K562 (cell line): ENCODE measurements at regions not wholly inside any gene's neighbourhood (a gene's known extent, or its start where the extent isn't known, plus 50 kb on each side); places are given as distances from the start of the nearest gene placed in this dataset.

ENCODE experiments used
- ATAC-seq: fragments of 200-7000 bp; cut with Tn5 transposase; 3 replicates; pipeline ENCODE4 v1.9.1; 2020; ENCODE audit warnings: moderate library complexity
- BruUV-seq: library from RNA; stranded (reverse); fragments of 400-500 nt; replicated peaks from 2 replicates; lab custom pipeline; 2021; lab: Mats Ljungman, UMichigan
- CTCF ChIA-PET: fragments of 300-600 bp; formaldehyde crosslinking; extraction: SDS; loops from one replicate; lab custom pipeline; 2021; ENCODE audit warnings: low intra/inter-chr PET ratio; lab: Yijun Ruan, JAX
- POLR2A ChIA-PET: fragments of 300-600, 350-650 bp; sonication (Branson Sonifier 250); formaldehyde crosslinking; extraction: SDS; loops from one replicate; lab custom pipeline; 2021; ENCODE audit warnings: antibody characterized with exemption, inconsistent platforms; lab: Yijun Ruan, JAX
- DNase-seq, 4 experiments: peaks; one replicate each; pipeline versions ENCODE4 v3.0.0 to v3.0.0-alpha.2; 2011 to 2018; ENCODE audit warnings: low spot score in 3 of 4, mixed read lengths in 3 of 4; ENCODE audit errors: extremely low read depth in 1 of 4
- FAIRE-seq: peaks from 2 replicates; lab custom pipeline; 2011; peaks lifted over from hg19 to GRCh38; lab: Jason Lieb, UNC
- H2AFZ ChIP-seq: 2 replicates; pipeline ENCODE4 v1.6.0; 2011; ENCODE audit warnings: low read depth, low read length, control low read depth, inconsistent platforms
- H3K27ac ChIP-seq: fragments of 200-600 bp; 3 replicates; pipeline ENCODE4 v1.8.0; 2011; ENCODE audit warnings: low read depth, mild to moderate bottlenecking, control low read depth, inconsistent platforms, low read length, moderate library complexity, mixed read lengths; ENCODE audit errors: extremely low read depth
- H3K27me3 ChIP-seq, 2 experiments: fragments of 300-600 bp in 1 of 2; 2 replicates in 1 of 2; 3 replicates in 1 of 2; pipeline versions ENCODE4 v1.6.0 to v1.8.0; 2011; ENCODE audit warnings: inconsistent platforms in 2 of 2, low read length in 2 of 2, mild to moderate bottlenecking in 1 of 2, mixed read lengths in 1 of 2, moderate library complexity in 1 of 2; ENCODE audit not compliant: control insufficient read depth in 2 of 2, insufficient read depth in 2 of 2
- H3K36me3 ChIP-seq: fragments of 300-600 bp; 3 replicates; pipeline ENCODE4 v1.8.0; 2011; ENCODE audit warnings: mild to moderate bottlenecking, low read length, inconsistent platforms; ENCODE audit not compliant: control insufficient read depth, insufficient read depth
- H3K4me1 ChIP-seq, 2 experiments: fragments of 200-600 bp in 1 of 2; replicated peaks in 1 of 2; 2 replicates in 1 of 2; 3 replicates in 1 of 2; pipeline versions ENCODE4 v1.5.1 to v1.8.0; 2011; ENCODE audit warnings: inconsistent platforms in 2 of 2, low read length in 2 of 2, mild to moderate bottlenecking in 1 of 2, mixed read lengths in 1 of 2, moderate library complexity in 1 of 2; ENCODE audit not compliant: control insufficient read depth in 2 of 2, insufficient read depth in 2 of 2
- H3K4me2 ChIP-seq: 2 replicates; pipeline ENCODE4 v1.6.1; 2011; ENCODE audit warnings: low read length, control low read depth, inconsistent platforms, mixed read lengths; ENCODE audit not compliant: insufficient read depth
- H3K4me3 ChIP-seq: fragments of 200-600 bp; sonication (generic), shearing (Covaris generic); 2 replicates; pipeline ENCODE4 v1.5.1; 2016; ENCODE audit warnings: control low read depth, inconsistent platforms
- H3K79me2 ChIP-seq: fragments of 200-600 bp; 3 replicates; pipeline ENCODE4 v1.8.0; 2011; ENCODE audit warnings: low read length, inconsistent platforms; ENCODE audit not compliant: control insufficient read depth, insufficient read depth
- H3K9ac ChIP-seq, 2 experiments: 2 replicates each; pipeline versions ENCODE4 v1.6.0 to v1.6.1; 2011; ENCODE audit warnings: low read depth in 2 of 2, low read length in 2 of 2, control low read depth in 1 of 2, inconsistent platforms in 1 of 2, mild to moderate bottlenecking in 1 of 2, mixed read lengths in 1 of 2; ENCODE audit not compliant: insufficient read depth in 1 of 2
- H3K9me1 ChIP-seq: one replicate; pipeline ENCODE4 v1.6.0; 2011; ENCODE audit warnings: inconsistent platforms, mild to moderate bottlenecking, low read length, moderate library complexity; ENCODE audit not compliant: control insufficient read depth, insufficient read depth
- H3K9me3 ChIP-seq: replicated peaks from 2 replicates; pipeline ENCODE4 v1.5.1; 2011; ENCODE audit warnings: low read depth, low read length, inconsistent platforms; ENCODE audit not compliant: control insufficient read depth, insufficient read depth
- H4K20me1 ChIP-seq: replicated peaks from 2 replicates; pipeline ENCODE4 v1.6.1; 2011; ENCODE audit warnings: low read length, inconsistent platforms, mixed read lengths; ENCODE audit not compliant: control insufficient read depth, insufficient read depth
- BRD9 ChIP-seq: fragments of 450-650 bp; IDR thresholded peaks from 2 replicates; pipeline ENCODE4 v1.6.1; 2018; ENCODE audit warnings: low read depth; ENCODE audit not compliant: partially characterized antibody
- CBX1 ChIP-seq: sonication (generic); IDR thresholded peaks from 2 replicates; pipeline ENCODE4 v1.6.1; 2016; ENCODE audit warnings: antibody characterized with exemption, low read depth, mild to moderate bottlenecking
- CHD1 ChIP-seq: fragments of 200-600 bp; sonication (generic); IDR thresholded peaks from one replicate; pipeline ENCODE4 v1.6.1; 2012; ENCODE audit warnings: mild to moderate bottlenecking, moderate library complexity, low read length, inconsistent platforms
- EGR1 ChIP-seq: fragments of 450-650 bp; conservative IDR thresholded peaks from 2 replicates; pipeline ENCODE4 v1.6.1; 2017; ENCODE audit warnings: mild to moderate bottlenecking
- FOXJ3 ChIP-seq: sonication (generic); formaldehyde crosslinking; IDR thresholded peaks from 2 replicates; pipeline ENCODE4 v1.4.0; 2020; ENCODE audit warnings: mild to moderate bottlenecking, missing genetic modification reagents
- NFE2L1 ChIP-seq: fragments of 450-650 bp; IDR thresholded peaks from 2 replicates; pipeline ENCODE4 v1.6.1; 2016; ENCODE audit warnings: missing genetic modification characterization, low read depth, mild to moderate bottlenecking, missing compliant biosample characterization, moderate library complexity, borderline replicate concordance
- NR2C2 ChIP-seq, 2 experiments: fragments of 200-800 bp in 1 of 2; sonication (Bioruptor generic) in 1 of 2; sonication (generic) in 1 of 2; formaldehyde crosslinking in 1 of 2; IDR thresholded peaks; 2 replicates each; pipeline versions ENCODE4 v1.6.1 to v1.8.0; 2016 to 2022; ENCODE audit warnings: mild to moderate bottlenecking in 1 of 2, missing compliant biosample characterization in 1 of 2, missing genetic modification characterization in 1 of 2, missing genetic modification reagents in 1 of 2
- RBM25 ChIP-seq: fragments of 200-400 bp; formaldehyde crosslinking; IDR thresholded peaks from 2 replicates; pipeline ENCODE4 v1.6.1; 2018; ENCODE audit warnings: low read length, low read depth, moderate library complexity; ENCODE audit not compliant: severe bottlenecking
- RCOR1 ChIP-seq, 2 experiments: IDR thresholded peaks; 2 replicates each; pipeline ENCODE4 v1.6.1; 2012; ENCODE audit warnings: low read depth in 2 of 2, low read length in 2 of 2, borderline replicate concordance in 1 of 2, improper control_type of control experiment in 1 of 2
- SAFB ChIP-seq: fragments of 200-400 bp; formaldehyde crosslinking; IDR thresholded peaks from 2 replicates; pipeline ENCODE4 v1.6.1; 2017; ENCODE audit warnings: low read depth, low read length, borderline replicate concordance
- THRAP3 ChIP-seq: fragments of 450-650 bp; IDR thresholded peaks from 2 replicates; pipeline ENCODE4 v1.6.1; 2016; ENCODE audit warnings: mild to moderate bottlenecking, inconsistent platforms, borderline replicate concordance
- ZC3H4 ChIP-seq: sonication (generic); formaldehyde crosslinking; IDR thresholded peaks from 2 replicates; pipeline ENCODE4 v1.9.0; 2021; ENCODE audit warnings: missing genetic modification reagents, borderline replicate concordance
- ZNF311 ChIP-seq: fragments of 250-450 bp; sonication (Bioruptor Pico); IDR thresholded peaks from 2 replicates; pipeline ENCODE4 v1.4.0; 2020; ENCODE audit warnings: mild to moderate bottlenecking, moderate library complexity
- ZNF717 ChIP-seq: fragments of 250-450 bp; sonication (Bioruptor Pico); IDR thresholded peaks from 2 replicates; pipeline ENCODE4 v1.5.0; 2021
- ZNF76 ChIP-seq: fragments of 250-450 bp; sonication (Bioruptor Pico); IDR thresholded peaks from 2 replicates; pipeline ENCODE4 v1.4.0; 2020; ENCODE audit warnings: mild to moderate bottlenecking, moderate library complexity, borderline replicate concordance
- WGBS: fragments of 100-300 bp; shearing (Covaris generic); methylation state at CpG from one replicate; pipeline ENCODE4 v1.1.6; 2016; ENCODE audit warnings: low coverage, mixed read lengths; ENCODE audit not compliant: insufficient coverage; ENCODE audit errors: missing lambda C conversion rate; 5-methylcytosine and 5-hydroxymethylcytosine counted together
- in situ Hi-C: fragments of 300-500 bp; cut with MboI; formaldehyde crosslinking; loops from 4 replicates; pipeline ENCODE4 v1.15.0; 2018; ENCODE audit warnings: inconsistent platforms, mixed read lengths
- intact Hi-C: fragments of 100-400 bp; cut with micrococcal nuclease; formaldehyde crosslinking; loops from 2 replicates; pipeline ENCODE4 v1.14.2; 2022
- TF ChIP-seq, protein P1 (sequence below): fragments of 450-650 bp; formaldehyde crosslinking; IDR thresholded peaks from 2 replicates; pipeline ENCODE4 v1.4.0; 2022; ENCODE audit warnings: missing genetic modification characterization
- TF ChIP-seq, protein P2 (sequence below): sonication (generic); formaldehyde crosslinking; IDR thresholded peaks from 2 replicates; pipeline ENCODE4 v1.8.0; 2022; ENCODE audit warnings: mild to moderate bottlenecking, missing genetic modification reagents, borderline replicate concordance

DNA sequence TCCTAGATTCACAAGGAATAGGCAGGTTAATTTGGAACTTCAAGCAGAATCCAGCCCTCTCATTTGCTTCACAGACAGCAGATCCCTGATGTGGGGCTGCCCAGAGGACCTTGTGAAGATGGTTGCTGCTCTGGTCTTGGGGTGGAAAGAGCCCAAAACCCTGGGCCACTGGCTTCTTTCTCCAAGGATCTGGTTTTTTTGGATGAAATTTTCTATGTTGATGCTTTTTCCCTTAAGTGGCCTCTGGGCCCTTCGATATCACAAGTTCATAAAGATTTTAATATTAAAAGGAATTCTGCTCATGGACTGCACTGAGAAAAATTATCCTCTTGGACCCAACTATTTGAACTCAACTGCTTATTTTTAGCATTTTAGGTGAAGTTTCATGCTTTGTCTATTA lies 421.1 kb downstream of the KLF5 start (continued):
- TF ChIP-seq NR2C2 (CRISPR knock-in tag; IDR thresholded peaks at IDR 0.05) = no peak
- no peak for TF ChIP-seq NR2C2 (tag; IDR thresholded peaks at IDR 0.05)
- no peak for TF ChIP-seq CHD1
- no peak for TF ChIP-seq ZNF76 (CRISPR knock-in tag)
- no peak for TF ChIP-seq ZNF717
- TF ChIP-seq RBM25 = no peak
- no peak for TF ChIP-seq CBX1

DNA sequence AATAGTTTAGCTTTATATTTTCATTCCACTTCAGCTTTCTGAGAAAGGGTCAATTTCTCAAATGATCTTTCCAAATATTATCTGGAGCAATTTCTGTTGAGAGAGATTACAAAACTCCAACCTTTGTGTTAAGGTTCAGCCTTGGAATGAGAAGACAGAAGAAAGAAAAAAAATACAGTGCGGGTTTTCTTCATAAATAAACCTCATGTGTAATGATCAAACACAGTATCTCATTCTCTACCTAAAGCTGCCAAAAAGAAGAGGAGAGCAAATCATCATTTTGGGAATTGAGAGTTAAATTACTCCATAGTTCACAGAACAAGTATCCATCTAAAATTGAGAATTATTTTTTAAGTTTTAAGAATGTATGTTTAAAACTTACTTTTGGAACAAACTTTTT lies 420.5 kb downstream of the KLF5 start:
- no TSS peak for BruUV-seq
- Histone ChIP-seq H3K4me1 (no peaks in the 10 kb centered on the region), H3K79me2 (no peaks in the 10 kb centered on the region), H3K27me3 (no peaks in the 10 kb centered on the region), H2AFZ (no peak overlapping the region), H3K4me3 (no peak overlapping the region), H4K20me1 (no peaks in the 10 kb centered on the region), H3K4me2 (no peak overlapping the region), H3K36me3 (no peaks in the 10 kb centered on the region), H3K9me1 (no peaks in the 10 kb centered on the region), H3K9me3 (no peaks in the 10 kb centered on the region), H3K27ac (no peak overlapping the region), H3K9ac (no peak overlapping the region)
- intact Hi-C loops (no loop called here), in situ Hi-C loops (no loop called here)
- no peak for DNase-seq
- FAIRE-seq = no peak
- WGBS = 0% methylated on average over 1 of the region's 1 CpG
- ATAC-seq = no peak
- CTCF ChIA-PET = no interaction called here
- TF ChIP-seq, protein P1, sequence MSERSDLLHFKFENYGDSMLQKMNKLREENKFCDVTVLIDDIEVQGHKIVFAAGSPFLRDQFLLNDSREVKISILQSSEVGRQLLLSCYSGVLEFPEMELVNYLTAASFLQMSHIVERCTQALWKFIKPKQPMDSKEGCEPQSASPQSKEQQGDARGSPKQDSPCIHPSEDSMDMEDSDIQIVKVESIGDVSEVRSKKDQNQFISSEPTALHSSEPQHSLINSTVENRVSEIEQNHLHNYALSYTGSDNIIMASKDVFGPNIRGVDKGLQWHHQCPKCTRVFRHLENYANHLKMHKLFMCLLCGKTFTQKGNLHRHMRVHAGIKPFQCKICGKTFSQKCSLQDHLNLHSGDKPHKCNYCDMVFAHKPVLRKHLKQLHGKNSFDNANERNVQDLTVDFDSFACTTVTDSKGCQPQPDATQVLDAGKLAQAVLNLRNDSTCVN (CRISPR knock-in tag) = no peak
- TF ChIP-seq BRD9 (no peak), RCOR1 (IDR thresholded peaks at IDR 0.05; ENCODE audit: borderline replicate concordance in 1 of 2, low read depth in 2 of 2, low read length in 2 of 2) (no peak), ZNF311 (CRISPR knock-in tag) (no peak), SAFB (no peak), NFE2L1 (tag) (no peak), ZC3H4 (CRISPR knock-in tag) (no peak), FOXJ3 (CRISPR knock-in tag) (no peak), THRAP3 (no peak), EGR1 (no peak)
- TF ChIP-seq, protein P2, sequence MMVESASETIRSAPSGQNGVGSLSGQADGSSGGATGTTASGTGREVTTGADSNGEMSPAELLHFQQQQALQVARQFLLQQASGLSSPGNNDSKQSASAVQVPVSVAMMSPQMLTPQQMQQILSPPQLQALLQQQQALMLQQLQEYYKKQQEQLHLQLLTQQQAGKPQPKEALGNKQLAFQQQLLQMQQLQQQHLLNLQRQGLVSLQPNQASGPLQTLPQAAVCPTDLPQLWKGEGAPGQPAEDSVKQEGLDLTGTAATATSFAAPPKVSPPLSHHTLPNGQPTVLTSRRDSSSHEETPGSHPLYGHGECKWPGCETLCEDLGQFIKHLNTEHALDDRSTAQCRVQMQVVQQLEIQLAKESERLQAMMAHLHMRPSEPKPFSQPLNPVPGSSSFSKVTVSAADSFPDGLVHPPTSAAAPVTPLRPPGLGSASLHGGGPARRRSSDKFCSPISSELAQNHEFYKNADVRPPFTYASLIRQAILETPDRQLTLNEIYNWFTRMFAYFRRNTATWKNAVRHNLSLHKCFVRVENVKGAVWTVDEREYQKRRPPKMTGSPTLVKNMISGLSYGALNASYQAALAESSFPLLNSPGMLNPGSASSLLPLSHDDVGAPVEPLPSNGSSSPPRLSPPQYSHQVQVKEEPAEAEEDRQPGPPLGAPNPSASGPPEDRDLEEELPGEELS (CRISPR knock-in tag) = no peak
- POLR2A ChIA-PET = no interaction called here
